LNCAP (cell line): ENCODE measurements at regions not wholly inside any gene's neighbourhood (a gene's known extent, or its start where the extent isn't known, plus 50 kb on each side); places are given as distances from the start of the nearest gene placed in this dataset.

ENCODE experiments used
- CTCF ChIP-seq: fragments of 450-650 bp; IDR thresholded peaks from 2 replicates; pipeline ENCODE4 v1.5.1; 2017; ENCODE audit warnings: mild to moderate bottlenecking

- TF ChIP-seq CTCF: no peak
Measured at GRCh38 chr11:71147331-71147730, 105.0 kb downstream of the SHANK2 start.

- TF ChIP-seq CTCF: no peak
Measured at GRCh38 chr11:71146846-71147245, 105.5 kb downstream of the SHANK2 start.

GRCh38 chr11:71145988-71146824 lies 106.2 kb downstream of the SHANK2 start:
- TF ChIP-seq CTCF: no peak

- no peak for TF ChIP-seq CTCF
Measured at GRCh38 chr11:71145368-71145767, 107.0 kb downstream of the SHANK2 start.

GRCh38 chr11:71144736-71145135 lies 107.6 kb downstream of the SHANK2 start:
- TF ChIP-seq CTCF: no peak

GRCh38 chr11:71144010-71144409 lies 108.4 kb downstream of the SHANK2 start:
- TF ChIP-seq CTCF: no peak

- TF ChIP-seq CTCF: no peak
Measured at GRCh38 chr11:71140206-71140919, 112.0 kb downstream of the SHANK2 start.
